Activated CD8-positive, alpha-beta memory T cell treated with anti-CD3 and anti-CD28 coated beads for 48 hours (primary cell): ENCODE measurements at regions not wholly inside any gene's neighbourhood (a gene's known extent, or its start where the extent isn't known, plus 50 kb on each side); places are given as distances from the start of the nearest gene placed in this dataset.
"Not testable (repeated sequence)": the region's sequence is repeated elsewhere in the genome, so short reads cannot be mapped to it uniquely, and the experiment has no call there.

Experiments used
- DNase-seq, 3 experiments: peaks; one replicate each; pipeline ENCODE4 v3.0.0-alpha.2; 2020; ENCODE audit warnings: low read depth in 2 of 3, low spot score in 2 of 3

GRCh38 chr9:73847536-73847935 is 649.6 kb upstream of the RORB start:
- DNase-seq: no peak

GRCh38 chr9:73853549-73853948 is 643.6 kb upstream of the RORB start:
- no peak for DNase-seq

- no peak for DNase-seq
These were observed 641.9 kb upstream of the RORB start for GRCh38 chr9:73855206-73855605.

- DNase-seq: no peak
These were observed 633.2 kb upstream of the RORB start for GRCh38 chr9:73863924-73864323.

GRCh38 chr9:73866451-73866850 is 630.7 kb upstream of the RORB start:
- no peak for DNase-seq

- DNase-seq: no peak
These were observed 627.9 kb upstream of the RORB start for GRCh38 chr9:73869264-73869663.

GRCh38 chr9:73871636-73872035 is 625.5 kb upstream of the RORB start:
- DNase-seq: no peak

- DNase-seq: no peak
These were observed 624.4 kb upstream of the RORB start for GRCh38 chr9:73872701-73873100.

GRCh38 chr9:73880101-73880500 is 617.0 kb upstream of the RORB start:
- DNase-seq: no peak

- DNase-seq: no peak
These were observed 608.1 kb upstream of the RORB start for GRCh38 chr9:73889023-73889422.

GRCh38 chr9:73890685-73891277 is 606.4 kb upstream of the RORB start:
- no peak for DNase-seq

- no peak for DNase-seq
These were observed 604.8 kb upstream of the RORB start for GRCh38 chr9:73892335-73892734.

GRCh38 chr9:73893230-73893629 is 603.9 kb upstream of the RORB start:
- no peak for DNase-seq

- no peak for DNase-seq
These were observed 601.1 kb upstream of the RORB start for GRCh38 chr9:73896061-73896460.

- DNase-seq: no peak
These were observed 590.5 kb upstream of the RORB start for GRCh38 chr9:73906671-73907070.

GRCh38 chr9:73911804-73912203 is 585.3 kb upstream of the RORB start:
- DNase-seq: no peak

GRCh38 chr9:73916016-73916673 is 581.0 kb upstream of the RORB start:
- DNase-seq: no peak

- DNase-seq: no peak
These were observed 577.4 kb upstream of the RORB start for GRCh38 chr9:73919712-73920111.

GRCh38 chr9:73923796-73924195 is 573.3 kb upstream of the RORB start:
- no peak for DNase-seq

GRCh38 chr9:73951147-73951546 is 546.0 kb upstream of the RORB start:
- no peak for DNase-seq

- DNase-seq: no peak
These were observed 534.3 kb upstream of the RORB start for GRCh38 chr9:73962792-73963191.

- DNase-seq: no peak
These were observed 527.2 kb upstream of the RORB start for GRCh38 chr9:73969936-73970335.

- DNase-seq: not testable (repeated sequence)
These were observed 520.7 kb upstream of the RORB start for GRCh38 chr9:73976424-73976823.
